ENCODE measurements at regions not wholly inside any gene's neighbourhood (a gene's known extent, or its start where the extent isn't known, plus 50 kb on each side); places are given as distances from the start of the nearest gene placed in this dataset.

DNA sequence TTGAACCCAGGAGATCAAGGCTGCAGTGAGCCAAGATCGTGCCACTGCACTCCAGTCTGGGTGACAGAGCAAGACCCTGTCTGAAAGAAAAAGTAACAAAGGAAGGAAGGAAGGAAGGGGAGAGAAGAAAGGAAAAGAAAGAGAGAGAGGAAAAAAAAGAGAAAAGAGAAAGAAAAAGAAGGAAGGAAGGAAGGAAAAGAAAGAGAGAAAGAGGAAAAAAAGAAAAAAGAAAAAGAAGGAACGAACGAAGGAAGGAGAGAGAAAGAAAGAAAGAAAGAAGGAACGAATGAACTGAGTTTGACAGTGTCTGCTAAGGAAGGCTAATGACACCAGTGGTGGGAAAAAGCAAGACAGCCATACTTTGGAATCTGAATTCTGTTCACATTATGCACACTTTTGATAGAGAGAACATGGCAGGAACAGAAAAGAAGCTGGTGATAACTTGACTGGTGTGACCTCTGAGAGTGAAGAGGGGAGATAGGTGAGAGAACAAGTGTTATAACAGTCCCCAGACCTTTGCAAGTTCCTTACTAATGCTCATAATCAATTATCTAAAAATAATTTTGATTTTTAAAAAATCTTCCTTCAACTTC is 93.3 kb upstream of the MYLIP start:
- Histone ChIP-seq H3K9me3 (no peaks in the 10 kb centered on the region), H3K79me2 (ENCODE audit: insufficient read depth) (no peaks in the 10 kb centered on the region), H2AFZ (ENCODE audit: low read depth) (no peak overlapping the region), H3K4me1 (ENCODE audit: control insufficient read depth in 1 of 2, insufficient read depth in 2 of 2, low read depth in 1 of 2, low read length in 1 of 2) (no peaks in the 10 kb centered on the region), H3K9ac (no peak overlapping the region), H3K36me3 (replicated peaks in 1 of 2; ENCODE audit: control insufficient read depth in 1 of 2, insufficient read depth in 2 of 2, low read length in 1 of 2) (no peaks in the 10 kb centered on the region), H3K9me2 (no peaks in the 10 kb centered on the region), H4K20me1 (ENCODE audit: insufficient read depth) (no peaks in the 10 kb centered on the region), H3K27me3 (ENCODE audit: insufficient read depth) (no peaks in the 10 kb centered on the region), H3K27ac (ENCODE audit: low read depth in 2 of 2, low read length in 1 of 2) (no peak overlapping the region), H3F3A (replicated peaks; ENCODE audit: insufficient read depth) (no peaks in the 10 kb centered on the region), H3K4me3 (ENCODE audit: low read depth in 2 of 2, low read length in 1 of 2) (no peak overlapping the region), H3K4me2 (no peak overlapping the region)
- WGBS (ENCODE audit: low lambda C conversion rate): 31% methylated on average over 4 of the region's 4 CpGs
- ChIA-PET CTCF (interaction anchor here (1.0 to 1.4 kb wide), 5 partner anchors 10 to 206 kb away, joined by 3 read pairs; no protein-coding TSS in a partner anchor), POLR2A (no interaction called here)
- DNase-seq: no peak
- TF ChIP-seq TEAD4 (IDR thresholded peaks at IDR 0.05; ENCODE audit: borderline replicate concordance, insufficient read depth) (no peak), GATA2 (CRISPR knock-in tag; IDR thresholded peaks at IDR 0.05) (no peak)

DNA sequence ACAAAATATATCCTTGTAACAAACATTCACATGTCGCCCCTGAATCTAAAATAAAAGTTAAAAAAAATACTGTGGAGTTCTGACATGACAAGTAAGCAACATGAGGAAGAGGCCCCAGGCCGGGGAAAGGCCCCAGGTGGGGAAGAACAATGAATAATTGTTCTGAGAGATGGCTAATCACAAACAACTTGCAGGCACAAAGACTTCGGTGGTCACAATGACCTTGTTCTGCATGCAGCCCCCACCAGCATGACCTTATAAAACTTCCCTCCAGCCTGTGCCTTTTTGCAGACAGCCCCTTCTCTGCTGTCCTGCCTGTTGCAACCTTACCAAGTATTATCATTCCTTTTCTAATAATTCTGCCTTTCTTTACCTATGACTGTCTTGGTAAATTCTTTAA is 95.7 kb upstream of the MYLIP start:
- CTCF ChIA-PET: no interaction called here
- Histone ChIP-seq H3K36me3 (replicated peaks in 1 of 2; ENCODE audit: control insufficient read depth in 1 of 2, insufficient read depth in 2 of 2, low read length in 1 of 2) (no peaks in the 10 kb centered on the region), H3K27ac (ENCODE audit: low read depth in 2 of 2, low read length in 1 of 2) (no peak overlapping the region), H3K79me2 (ENCODE audit: insufficient read depth) (no peaks in the 10 kb centered on the region), H3F3A (replicated peaks; ENCODE audit: insufficient read depth) (no peaks in the 10 kb centered on the region), H2AFZ (ENCODE audit: low read depth) (no peak overlapping the region), H3K9me2 (no peaks in the 10 kb centered on the region), H3K4me2 (no peak overlapping the region), H3K9me3 (no peaks in the 10 kb centered on the region), H4K20me1 (ENCODE audit: insufficient read depth) (no peaks in the 10 kb centered on the region), H3K4me3 (ENCODE audit: low read depth in 2 of 2, low read length in 1 of 2) (no peak overlapping the region), H3K9ac (no peak overlapping the region), H3K4me1 (ENCODE audit: control insufficient read depth in 1 of 2, insufficient read depth in 2 of 2, low read depth in 1 of 2, low read length in 1 of 2) (no peaks in the 10 kb centered on the region), H3K27me3 (ENCODE audit: insufficient read depth) (no peaks in the 10 kb centered on the region)
- no peak for DNase-seq
- 25% methylated on average over 3 of the region's 3 CpGs for WGBS (ENCODE audit: low lambda C conversion rate)
- POLR2A ChIA-PET: no interaction called here
- TF ChIP-seq GABPA (IDR thresholded peaks at IDR 0.05; ENCODE audit: low read depth) (no peak), YY1 (IDR thresholded peaks at IDR 0.05; ENCODE audit: low read depth) (no peak), RFX5 (IDR thresholded peaks at IDR 0.05; ENCODE audit: low read length) (no peak), NRF1 (IDR thresholded peaks at IDR 0.05; ENCODE audit: low read depth, low read length) (no peak), TCF12 (IDR thresholded peaks at IDR 0.05) (no peak), EP300 (IDR thresholded peaks at IDR 0.05; ENCODE audit: borderline replicate concordance in 1 of 2, low read depth in 1 of 2, low read length in 1 of 2) (no peak), SIN3A (IDR thresholded peaks at IDR 0.05; ENCODE audit: borderline replicate concordance, low read depth, low read length) (no peak), TAF1 (IDR thresholded peaks at IDR 0.05; ENCODE audit: borderline replicate concordance, low read depth, low read length) (no peak), CHD2 (IDR thresholded peaks at IDR 0.05; ENCODE audit: low read length, partially characterized antibody) (no peak), GATA2 (CRISPR knock-in tag; IDR thresholded peaks at IDR 0.05) (no peak)
- TF ChIP-seq, protein P1, sequence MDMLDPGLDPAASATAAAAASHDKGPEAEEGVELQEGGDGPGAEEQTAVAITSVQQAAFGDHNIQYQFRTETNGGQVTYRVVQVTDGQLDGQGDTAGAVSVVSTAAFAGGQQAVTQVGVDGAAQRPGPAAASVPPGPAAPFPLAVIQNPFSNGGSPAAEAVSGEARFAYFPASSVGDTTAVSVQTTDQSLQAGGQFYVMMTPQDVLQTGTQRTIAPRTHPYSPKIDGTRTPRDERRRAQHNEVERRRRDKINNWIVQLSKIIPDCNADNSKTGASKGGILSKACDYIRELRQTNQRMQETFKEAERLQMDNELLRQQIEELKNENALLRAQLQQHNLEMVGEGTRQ (IDR thresholded peaks at IDR 0.05; ENCODE audit: borderline replicate concordance, low read depth, low read length): no peak
- TF ChIP-seq, protein P2, sequence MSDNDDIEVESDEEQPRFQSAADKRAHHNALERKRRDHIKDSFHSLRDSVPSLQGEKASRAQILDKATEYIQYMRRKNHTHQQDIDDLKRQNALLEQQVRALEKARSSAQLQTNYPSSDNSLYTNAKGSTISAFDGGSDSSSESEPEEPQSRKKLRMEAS (IDR thresholded peaks at IDR 0.05; ENCODE audit: low read depth): no peak
- TF ChIP-seq, protein P3, sequence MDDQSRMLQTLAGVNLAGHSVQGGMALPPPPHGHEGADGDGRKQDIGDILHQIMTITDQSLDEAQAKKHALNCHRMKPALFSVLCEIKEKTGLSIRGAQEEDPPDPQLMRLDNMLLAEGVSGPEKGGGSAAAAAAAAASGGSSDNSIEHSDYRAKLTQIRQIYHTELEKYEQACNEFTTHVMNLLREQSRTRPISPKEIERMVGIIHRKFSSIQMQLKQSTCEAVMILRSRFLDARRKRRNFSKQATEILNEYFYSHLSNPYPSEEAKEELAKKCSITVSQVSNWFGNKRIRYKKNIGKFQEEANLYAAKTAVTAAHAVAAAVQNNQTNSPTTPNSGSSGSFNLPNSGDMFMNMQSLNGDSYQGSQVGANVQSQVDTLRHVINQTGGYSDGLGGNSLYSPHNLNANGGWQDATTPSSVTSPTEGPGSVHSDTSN (IDR thresholded peaks at IDR 0.05): no peak
- TF ChIP-seq, protein P4, sequence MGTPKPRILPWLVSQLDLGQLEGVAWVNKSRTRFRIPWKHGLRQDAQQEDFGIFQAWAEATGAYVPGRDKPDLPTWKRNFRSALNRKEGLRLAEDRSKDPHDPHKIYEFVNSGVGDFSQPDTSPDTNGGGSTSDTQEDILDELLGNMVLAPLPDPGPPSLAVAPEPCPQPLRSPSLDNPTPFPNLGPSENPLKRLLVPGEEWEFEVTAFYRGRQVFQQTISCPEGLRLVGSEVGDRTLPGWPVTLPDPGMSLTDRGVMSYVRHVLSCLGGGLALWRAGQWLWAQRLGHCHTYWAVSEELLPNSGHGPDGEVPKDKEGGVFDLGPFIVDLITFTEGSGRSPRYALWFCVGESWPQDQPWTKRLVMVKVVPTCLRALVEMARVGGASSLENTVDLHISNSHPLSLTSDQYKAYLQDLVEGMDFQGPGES (IDR thresholded peaks at IDR 0.05; ENCODE audit: low read depth, low read length): no peak
- TF ChIP-seq, protein P5, sequence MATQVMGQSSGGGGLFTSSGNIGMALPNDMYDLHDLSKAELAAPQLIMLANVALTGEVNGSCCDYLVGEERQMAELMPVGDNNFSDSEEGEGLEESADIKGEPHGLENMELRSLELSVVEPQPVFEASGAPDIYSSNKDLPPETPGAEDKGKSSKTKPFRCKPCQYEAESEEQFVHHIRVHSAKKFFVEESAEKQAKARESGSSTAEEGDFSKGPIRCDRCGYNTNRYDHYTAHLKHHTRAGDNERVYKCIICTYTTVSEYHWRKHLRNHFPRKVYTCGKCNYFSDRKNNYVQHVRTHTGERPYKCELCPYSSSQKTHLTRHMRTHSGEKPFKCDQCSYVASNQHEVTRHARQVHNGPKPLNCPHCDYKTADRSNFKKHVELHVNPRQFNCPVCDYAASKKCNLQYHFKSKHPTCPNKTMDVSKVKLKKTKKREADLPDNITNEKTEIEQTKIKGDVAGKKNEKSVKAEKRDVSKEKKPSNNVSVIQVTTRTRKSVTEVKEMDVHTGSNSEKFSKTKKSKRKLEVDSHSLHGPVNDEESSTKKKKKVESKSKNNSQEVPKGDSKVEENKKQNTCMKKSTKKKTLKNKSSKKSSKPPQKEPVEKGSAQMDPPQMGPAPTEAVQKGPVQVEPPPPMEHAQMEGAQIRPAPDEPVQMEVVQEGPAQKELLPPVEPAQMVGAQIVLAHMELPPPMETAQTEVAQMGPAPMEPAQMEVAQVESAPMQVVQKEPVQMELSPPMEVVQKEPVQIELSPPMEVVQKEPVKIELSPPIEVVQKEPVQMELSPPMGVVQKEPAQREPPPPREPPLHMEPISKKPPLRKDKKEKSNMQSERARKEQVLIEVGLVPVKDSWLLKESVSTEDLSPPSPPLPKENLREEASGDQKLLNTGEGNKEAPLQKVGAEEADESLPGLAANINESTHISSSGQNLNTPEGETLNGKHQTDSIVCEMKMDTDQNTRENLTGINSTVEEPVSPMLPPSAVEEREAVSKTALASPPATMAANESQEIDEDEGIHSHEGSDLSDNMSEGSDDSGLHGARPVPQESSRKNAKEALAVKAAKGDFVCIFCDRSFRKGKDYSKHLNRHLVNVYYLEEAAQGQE (IDR thresholded peaks at IDR 0.05; ENCODE audit: low read depth, low read length): no peak
